HepG2 (cell line): ENCODE measurements at regions not wholly inside any gene's neighbourhood (a gene's known extent, or its start where the extent isn't known, plus 50 kb on each side); places are given as distances from the start of the nearest gene placed in this dataset.
"Not testable (repeated sequence)": the region's sequence is repeated elsewhere in the genome, so short reads cannot be mapped to it uniquely, and the experiment has no call there.

ENCODE experiments used
- ZFP36L1 ChIP-seq: sonication (generic); formaldehyde crosslinking; IDR thresholded peaks from 2 replicates; pipeline ENCODE4 v1.8.0; 2022; ENCODE audit warnings: mild to moderate bottlenecking, missing genetic modification reagents, moderate library complexity
- TF ChIP-seq, protein P1 (sequence below): sonication (generic); formaldehyde crosslinking; IDR thresholded peaks from 2 replicates; pipeline ENCODE4 v1.5.0; 2020; ENCODE audit warnings: mild to moderate bottlenecking, missing genetic modification reagents, moderate library complexity

DNA sequence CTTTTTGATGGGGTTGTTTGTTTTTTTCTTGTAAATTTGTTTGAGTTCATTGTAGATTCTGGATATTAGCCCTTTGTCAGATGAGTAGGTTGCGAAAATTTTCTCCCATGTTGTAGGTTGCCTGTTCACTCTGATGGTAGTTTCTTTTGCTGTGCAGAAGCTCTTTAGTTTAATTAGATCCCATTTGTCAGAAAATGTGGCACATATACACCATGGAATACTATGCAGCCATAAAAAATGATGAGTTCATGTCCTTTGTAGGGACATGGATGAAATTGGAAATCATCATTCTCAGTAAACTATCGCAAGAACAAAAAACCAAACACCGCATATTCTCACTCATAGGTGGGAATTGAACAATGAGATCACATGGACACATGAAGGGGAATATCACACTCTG, 224.4 kb upstream of the TRIB2 start:
- TF ChIP-seq, protein P1, sequence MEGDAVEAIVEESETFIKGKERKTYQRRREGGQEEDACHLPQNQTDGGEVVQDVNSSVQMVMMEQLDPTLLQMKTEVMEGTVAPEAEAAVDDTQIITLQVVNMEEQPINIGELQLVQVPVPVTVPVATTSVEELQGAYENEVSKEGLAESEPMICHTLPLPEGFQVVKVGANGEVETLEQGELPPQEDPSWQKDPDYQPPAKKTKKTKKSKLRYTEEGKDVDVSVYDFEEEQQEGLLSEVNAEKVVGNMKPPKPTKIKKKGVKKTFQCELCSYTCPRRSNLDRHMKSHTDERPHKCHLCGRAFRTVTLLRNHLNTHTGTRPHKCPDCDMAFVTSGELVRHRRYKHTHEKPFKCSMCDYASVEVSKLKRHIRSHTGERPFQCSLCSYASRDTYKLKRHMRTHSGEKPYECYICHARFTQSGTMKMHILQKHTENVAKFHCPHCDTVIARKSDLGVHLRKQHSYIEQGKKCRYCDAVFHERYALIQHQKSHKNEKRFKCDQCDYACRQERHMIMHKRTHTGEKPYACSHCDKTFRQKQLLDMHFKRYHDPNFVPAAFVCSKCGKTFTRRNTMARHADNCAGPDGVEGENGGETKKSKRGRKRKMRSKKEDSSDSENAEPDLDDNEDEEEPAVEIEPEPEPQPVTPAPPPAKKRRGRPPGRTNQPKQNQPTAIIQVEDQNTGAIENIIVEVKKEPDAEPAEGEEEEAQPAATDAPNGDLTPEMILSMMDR (CRISPR knock-in tag) = not testable (repeated sequence)
- not testable (repeated sequence) for TF ChIP-seq ZFP36L1 (CRISPR knock-in tag)
